ENCODE measurements at regions not wholly inside any gene's neighbourhood (a gene's known extent, or its start where the extent isn't known, plus 50 kb on each side); places are given as distances from the start of the nearest gene placed in this dataset.
A peak's percentile ranks its signal among the peaks of the same experiment; 100 is the strongest.

GRCh38 chr1:8166406-8166805, 140.3 kb upstream of the ERRFI1 start:
- DNase-seq (peak in 2 of 3 donors; percentile 58 to 69), ATAC-seq (ENCODE audit: insufficient read depth, low FRiP score) (no peak)
- no peak overlapping the region for H3K9ac ChIP-seq (ENCODE audit: insufficient read depth in 1 of 2, low read length in 2 of 2)
- H3K9me3 ChIP-seq (ENCODE audit: control insufficient read depth in 4 of 4, insufficient read depth in 3 of 4, low read length in 3 of 4): no peaks in the 10 kb centered on the region
- no peak overlapping the region for H3K4me3 ChIP-seq
- H3K4me1 ChIP-seq (ENCODE audit: control insufficient read depth in 5 of 5, insufficient read depth in 5 of 5, low read length in 5 of 5): peaks cover 0 to 30% (median 14%) of the 10 kb centered on the region in 5 donors
- TF ChIP-seq CTCF (IDR thresholded peaks at IDR 0.05; ENCODE audit: control extremely low read depth, extremely low read depth): no peak
- H3K27ac ChIP-seq (ENCODE audit: low read depth in 1 of 2, low read length in 1 of 2): no peak overlapping the region
- WGBS, 2 donors: 84 to 91% methylated on average over 4 of the region's 4 CpGs
- H3K27me3 ChIP-seq (ENCODE audit: control insufficient read depth in 3 of 3, insufficient read depth in 3 of 3, low read length in 2 of 3): no peaks in the 10 kb centered on the region
- no peaks in the 10 kb centered on the region for H3K36me3 ChIP-seq (ENCODE audit: control insufficient read depth in 4 of 4, insufficient read depth in 4 of 4, low read length in 4 of 4)

- Histone ChIP-seq H3K4me1 (ENCODE audit: control insufficient read depth in 5 of 5, insufficient read depth in 5 of 5, low read length in 5 of 5) (peaks cover 0 to 30% (median 14%) of the 10 kb centered on the region in 5 donors), H3K9me3 (ENCODE audit: control insufficient read depth in 4 of 4, insufficient read depth in 3 of 4, low read length in 3 of 4) (no peaks in the 10 kb centered on the region), H3K9ac (ENCODE audit: insufficient read depth in 1 of 2, low read length in 2 of 2) (no peak overlapping the region), H3K27me3 (ENCODE audit: control insufficient read depth in 3 of 3, insufficient read depth in 3 of 3, low read length in 2 of 3) (no peaks in the 10 kb centered on the region), H3K4me3 (peak overlapping the region; percentile 8), H3K27ac (ENCODE audit: low read depth in 1 of 2, low read length in 1 of 2) (no peak overlapping the region), H3K36me3 (ENCODE audit: control insufficient read depth in 4 of 4, insufficient read depth in 4 of 4, low read length in 4 of 4) (no peaks in the 10 kb centered on the region)
- DNase-seq (no peak), ATAC-seq (ENCODE audit: insufficient read depth, low FRiP score) (no peak)
- 84 to 85% methylated on average over 14 of the region's 14 CpGs for WGBS, 2 donors
- no peak for TF ChIP-seq CTCF (IDR thresholded peaks at IDR 0.05; ENCODE audit: control extremely low read depth, extremely low read depth)
Observed at GRCh38 chr1:8165595-8166360, 139.7 kb upstream of the ERRFI1 start.

- 92 to 94% methylated on average over 10 of the region's 10 CpGs for WGBS, 2 donors
- Histone ChIP-seq H3K9me3 (ENCODE audit: control insufficient read depth in 4 of 4, insufficient read depth in 3 of 4, low read length in 3 of 4) (no peaks in the 10 kb centered on the region), H3K4me3 (no peak overlapping the region), H3K27ac (ENCODE audit: low read depth in 1 of 2, low read length in 1 of 2) (no peak overlapping the region), H3K9ac (ENCODE audit: insufficient read depth in 1 of 2, low read length in 2 of 2) (no peak overlapping the region), H3K4me1 (ENCODE audit: control insufficient read depth in 5 of 5, insufficient read depth in 5 of 5, low read length in 5 of 5) (peaks cover 0 to 20% (median 6%) of the 10 kb centered on the region in 5 donors), H3K36me3 (ENCODE audit: control insufficient read depth in 4 of 4, insufficient read depth in 4 of 4, low read length in 4 of 4) (no peaks in the 10 kb centered on the region), H3K27me3 (ENCODE audit: control insufficient read depth in 3 of 3, insufficient read depth in 3 of 3, low read length in 2 of 3) (no peaks in the 10 kb centered on the region)
- DNase-seq (no peak), ATAC-seq (ENCODE audit: insufficient read depth, low FRiP score) (no peak)
- no peak for TF ChIP-seq CTCF (IDR thresholded peaks at IDR 0.05; ENCODE audit: control extremely low read depth, extremely low read depth)
Observed at GRCh38 chr1:8164670-8165069, 138.6 kb upstream of the ERRFI1 start.
